ENCODE measurements at regions not wholly inside any gene's neighbourhood (a gene's known extent, or its start where the extent isn't known, plus 50 kb on each side); places are given as distances from the start of the nearest gene placed in this dataset.

DNA sequence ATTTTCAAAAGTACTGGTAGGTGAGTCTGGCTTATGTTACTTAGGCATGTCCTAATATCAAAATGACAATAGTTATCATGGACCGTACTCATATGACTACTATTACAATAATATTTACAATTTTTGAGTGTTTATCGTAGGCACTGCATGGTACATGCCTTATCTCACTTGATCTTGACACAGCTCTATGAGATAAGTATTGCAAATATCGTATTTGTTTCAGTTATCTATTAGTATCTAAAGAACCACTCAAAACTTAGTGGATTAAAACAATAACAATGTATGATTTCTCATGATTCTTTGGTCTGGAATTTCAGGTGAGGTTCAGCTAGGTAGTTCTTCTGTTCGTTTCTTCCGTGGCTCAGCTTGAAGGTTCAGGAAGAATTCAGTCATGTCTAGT, 59.7 kb upstream of the XCR1 start:
- H4K8ac ChIP-seq (ENCODE audit: low read depth in 2 of 2, low read length in 2 of 2), result no peak overlapping the region
- intact Hi-C loops (cut with micrococcal nuclease) (loop anchor here (5.0 kb wide), 1 partner anchor 340 kb away; no protein-coding TSS in a partner anchor), dilution Hi-C loops (cut with HindIII; ENCODE audit: low sequenced_read_pairs, unreplicated experiment) (no loop called here)

More for the DNA sequence above, 59.7 kb upstream of the XCR1 start:
- H3K4me1 ChIP-seq (ENCODE audit: control insufficient read depth, insufficient read depth, low read length), result peaks cover 5% of the 10 kb centered on the region
- H3K4ac ChIP-seq (ENCODE audit: low read depth, low read length), result no peak overlapping the region
- ChIA-PET POLR2A (ENCODE audit: unreplicated experiment) (no interaction called here), CTCF (interaction anchor here (0.8 to 1.4 kb wide), 4 partner anchors 118 to 291 kb away, joined by 3 to 5 read pairs (median 4); partner anchors contain the start of gene CCR1)
- no peak overlapping the region for H3K4me2 ChIP-seq (ENCODE audit: low read depth, low read length)
- no peaks in the 10 kb centered on the region for H3K36me3 ChIP-seq (ENCODE audit: control insufficient read depth, insufficient read depth, low read length)
- H4K5ac ChIP-seq (ENCODE audit: low read depth, low read length), result no peak overlapping the region
- H3K18ac ChIP-seq (ENCODE audit: low read depth, low read length), result no peak overlapping the region
- no peak overlapping the region for H2AK9ac ChIP-seq (replicated peaks; ENCODE audit: low read depth, low read length, poor library complexity)
- WGBS, 2 experiments (ENCODE audit: extremely low coverage in 2 of 2, insufficient read length in 1 of 2), result 100% methylated on average over 2 of the region's 5 CpGs; no CpG with 5 or more reads in 1 of the 2 experiments
- ATAC-seq (ENCODE audit: low read depth) (no peak), DNase-seq (no peak)
- no peak overlapping the region for H2BK5ac ChIP-seq (ENCODE audit: low read depth, low read length, poor library complexity, severe bottlenecking)
- no peak overlapping the region for H2AK5ac ChIP-seq (ENCODE audit: low read depth, low read length)
- H3K9me3 ChIP-seq (ENCODE audit: control insufficient read depth, insufficient read depth, low read length), result no peaks in the 10 kb centered on the region
- peaks cover 4% of the 10 kb centered on the region; the same call in 1 of the 2 replicates for H3K27me3 ChIP-seq (ENCODE audit: control insufficient read depth, insufficient read depth, low read length)
- H3K9me1 ChIP-seq (ENCODE audit: insufficient read depth, low read length), result peaks cover 3% of the 10 kb centered on the region; the same call in 1 of the 2 replicates
- no peak overlapping the region for H3K4me3 ChIP-seq (ENCODE audit: insufficient read depth, low read depth, low read length)
- H2BK20ac ChIP-seq (ENCODE audit: low read depth, low read length), result no peak overlapping the region
- H3K56ac ChIP-seq (ENCODE audit: extremely low read depth, insufficient read depth, low read length), result no peak overlapping the region
- no peak overlapping the region for H2BK15ac ChIP-seq (ENCODE audit: low read depth, low read length)
- no peaks in the 10 kb centered on the region for H3K79me1 ChIP-seq (ENCODE audit: low read depth in 1 of 2, low read length in 2 of 2)
- H4K91ac ChIP-seq (ENCODE audit: insufficient read depth, low read depth, low read length), result no peak overlapping the region
- no TSS peak for BruUV-seq (replicated peaks)
- in situ Hi-C loops (cut with MboI; ENCODE audit: low sequenced_read_pairs), result loop anchor here (10.0 to 25.0 kb wide), 2 partner anchors 288 to 1050 kb away; partner anchors contain the start of genes CCR5 and CLEC3B
- no peak overlapping the region for H3K27ac ChIP-seq (ENCODE audit: insufficient read depth, low read length)
- H3K14ac ChIP-seq (replicated peaks; ENCODE audit: low read depth, low read length), result no peak overlapping the region
- no peak overlapping the region for H2AFZ ChIP-seq (replicated peaks; ENCODE audit: low read length, poor library complexity)
- H2BK120ac ChIP-seq (ENCODE audit: low read depth, low read length), result no peak overlapping the region
- no peak overlapping the region for H3K23ac ChIP-seq (ENCODE audit: low read depth, low read length)
- H4K20me1 ChIP-seq (ENCODE audit: insufficient read depth, low read length), result no peaks in the 10 kb centered on the region
- TF ChIP-seq SMC3 (IDR thresholded peaks at IDR 0.05; ENCODE audit: low read depth, low read length) (no peak), RAD21 (IDR thresholded peaks at IDR 0.05; ENCODE audit: low read length) (no peak), RCOR1 (IDR thresholded peaks at IDR 0.05; ENCODE audit: insufficient replicate concordance, low read length) (no peak), USF2 (IDR thresholded peaks at IDR 0.05; ENCODE audit: low read depth, low read length) (no peak), MAZ (IDR thresholded peaks at IDR 0.05; ENCODE audit: borderline replicate concordance, low read depth, low read length) (no peak), FOS (IDR thresholded peaks at IDR 0.05; ENCODE audit: low read depth, low read length) (no peak), BHLHE40 (IDR thresholded peaks at IDR 0.05; ENCODE audit: low read depth, low read length) (no peak), RFX5 (IDR thresholded peaks at IDR 0.05; ENCODE audit: low read depth, low read length) (no peak), NFE2L2 (IDR thresholded peaks at IDR 0.05; ENCODE audit: low read depth, low read length) (no peak), CHD1 (IDR thresholded peaks at IDR 0.05; ENCODE audit: low read depth, low read length) (no peak)
- TF ChIP-seq, protein P1, sequence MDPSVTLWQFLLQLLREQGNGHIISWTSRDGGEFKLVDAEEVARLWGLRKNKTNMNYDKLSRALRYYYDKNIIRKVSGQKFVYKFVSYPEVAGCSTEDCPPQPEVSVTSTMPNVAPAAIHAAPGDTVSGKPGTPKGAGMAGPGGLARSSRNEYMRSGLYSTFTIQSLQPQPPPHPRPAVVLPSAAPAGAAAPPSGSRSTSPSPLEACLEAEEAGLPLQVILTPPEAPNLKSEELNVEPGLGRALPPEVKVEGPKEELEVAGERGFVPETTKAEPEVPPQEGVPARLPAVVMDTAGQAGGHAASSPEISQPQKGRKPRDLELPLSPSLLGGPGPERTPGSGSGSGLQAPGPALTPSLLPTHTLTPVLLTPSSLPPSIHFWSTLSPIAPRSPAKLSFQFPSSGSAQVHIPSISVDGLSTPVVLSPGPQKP (IDR thresholded peaks at IDR 0.05; ENCODE audit: borderline replicate concordance, low read depth, low read length), result no peak
- TF ChIP-seq, protein P2, sequence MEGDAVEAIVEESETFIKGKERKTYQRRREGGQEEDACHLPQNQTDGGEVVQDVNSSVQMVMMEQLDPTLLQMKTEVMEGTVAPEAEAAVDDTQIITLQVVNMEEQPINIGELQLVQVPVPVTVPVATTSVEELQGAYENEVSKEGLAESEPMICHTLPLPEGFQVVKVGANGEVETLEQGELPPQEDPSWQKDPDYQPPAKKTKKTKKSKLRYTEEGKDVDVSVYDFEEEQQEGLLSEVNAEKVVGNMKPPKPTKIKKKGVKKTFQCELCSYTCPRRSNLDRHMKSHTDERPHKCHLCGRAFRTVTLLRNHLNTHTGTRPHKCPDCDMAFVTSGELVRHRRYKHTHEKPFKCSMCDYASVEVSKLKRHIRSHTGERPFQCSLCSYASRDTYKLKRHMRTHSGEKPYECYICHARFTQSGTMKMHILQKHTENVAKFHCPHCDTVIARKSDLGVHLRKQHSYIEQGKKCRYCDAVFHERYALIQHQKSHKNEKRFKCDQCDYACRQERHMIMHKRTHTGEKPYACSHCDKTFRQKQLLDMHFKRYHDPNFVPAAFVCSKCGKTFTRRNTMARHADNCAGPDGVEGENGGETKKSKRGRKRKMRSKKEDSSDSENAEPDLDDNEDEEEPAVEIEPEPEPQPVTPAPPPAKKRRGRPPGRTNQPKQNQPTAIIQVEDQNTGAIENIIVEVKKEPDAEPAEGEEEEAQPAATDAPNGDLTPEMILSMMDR (conservative IDR thresholded peaks at IDR 0.05; ENCODE audit: low read depth, low read length), result no peak
- no peak overlapping the region for H3K9ac ChIP-seq (ENCODE audit: low read depth, low read length)

Data from IMR-90 (cell line).